Right lobe of liver (tissue), 6 donors: ENCODE measurements at regions not wholly inside any gene's neighbourhood (a gene's known extent, or its start where the extent isn't known, plus 50 kb on each side); places are given as distances from the start of the nearest gene placed in this dataset.

ENCODE experiments used
- ATAC-seq, 4 donors: fragments of 200-7000 bp; cut with Tn5 transposase; one replicate each; pipeline ENCODE4 v1.9.1; 2020; ENCODE audit warnings: mild to moderate bottlenecking in 4 of 4, moderate library complexity in 4 of 4
- DNase-seq, 3 donors: peaks; one replicate each; pipeline ENCODE4 v3.0.0-alpha.2; 2020
- H3K27ac ChIP-seq, 3 donors: fragments of 200-600 bp; one replicate each; pipeline ENCODE4 v1.8.0; 2022
- H3K27me3 ChIP-seq, 2 donors: fragments of 200-600 bp; one replicate each; pipeline ENCODE4 v1.8.0; 2022
- H3K36me3 ChIP-seq, 4 donors: fragments of 200-600 bp; sonication (generic) in 1 of 4; one replicate each; pipeline versions ENCODE4 v1.5.1 to v1.8.0; 2017 to 2022; ENCODE audit warnings: control low read depth in 1 of 4
- H3K4me1 ChIP-seq, 4 donors: fragments of 200-600 bp; sonication (generic) in 1 of 4; one replicate each; pipeline versions ENCODE4 v1.5.1 to v1.8.0; 2017 to 2022; ENCODE audit warnings: control low read depth in 1 of 4
- H3K4me3 ChIP-seq, 3 donors: fragments of 200-600 bp; one replicate each; pipeline ENCODE4 v1.8.0; 2022
- H3K9me3 ChIP-seq, 4 donors: fragments of 200-600 bp; sonication (generic) in 1 of 4; one replicate each; pipeline versions ENCODE4 v1.5.1 to v1.8.0; 2017 to 2022; ENCODE audit warnings: control low read depth in 1 of 4
- CTCF ChIP-seq, 4 donors: fragments of 200-600 bp in 3 of 4; fragments of 450-650 bp in 1 of 4; IDR thresholded peaks; one replicate each; pipeline versions ENCODE4 v1.5.1 to v1.8.0; 2016 to 2022; ENCODE audit warnings: antibody characterized with exemption in 4 of 4, mild to moderate bottlenecking in 2 of 4
- POLR2A ChIP-seq: fragments of 450-650 bp; IDR thresholded peaks from one replicate; pipeline ENCODE4 v1.6.1; 2017; ENCODE audit warnings: antibody characterized with exemption, mild to moderate bottlenecking
- WGBS: methylation state at CpG from one replicate; pipeline ENCODE4 v1.1.6; 2018; ENCODE audit warnings: low coverage, low lambda C conversion rate; ENCODE audit not compliant: insufficient coverage; ENCODE audit errors: missing lambda C conversion rate; 5-methylcytosine and 5-hydroxymethylcytosine counted together
- intact Hi-C, 2 donors: fragments of 100-400 bp; cut with DNase I; formaldehyde crosslinking; loops; one replicate each; pipeline versions ENCODE4 v1.11.2 to v1.14.1; 2022
- donor health status: DM: no; HTN: yes; CAD: no.
- donor health status: DM: no; HTN: no; CAD: no.
- donor health status: DM: no; HTN: no; CAD: no.
- donor health status: DM: no; HTN: yes; CAD: no.
- donor health status: DM: no; HTN: yes; CAD: no.

GRCh38 chr18:79585395-79586370 lies 93.9 kb upstream of the CTDP1 start:
- Histone ChIP-seq H3K9me3 (no peaks in the 10 kb centered on the region), H3K36me3 (no peaks in the 10 kb centered on the region), H3K4me1 (no peaks in the 10 kb centered on the region), H3K27ac (no peak overlapping the region), H3K27me3 (no peaks in the 10 kb centered on the region), H3K4me3 (no peak overlapping the region)
- no peak for ATAC-seq
- TF ChIP-seq POLR2A (no peak), CTCF (IDR thresholded peaks at IDR 0.05) (no peak)
- intact Hi-C loops = no loop called here
- peak; percentile 7 to 42 (median 28) for DNase-seq
- WGBS = 76% methylated on average over 14 of the region's 20 CpGs

- H3K4me1 ChIP-seq = no peaks in the 10 kb centered on the region
- no peaks in the 10 kb centered on the region for H3K9me3 ChIP-seq
- TF ChIP-seq POLR2A (no peak), CTCF (IDR thresholded peaks at IDR 0.05) (no peak)
- H3K36me3 ChIP-seq = no peaks in the 10 kb centered on the region
- no peaks in the 10 kb centered on the region for H3K27me3 ChIP-seq
- DNase-seq (peak; percentile 15 to 50 (median 25)), ATAC-seq (no peak)
- H3K4me3 ChIP-seq = no peak overlapping the region
- H3K27ac ChIP-seq = no peak overlapping the region
- intact Hi-C loops = no loop called here
- WGBS = 67% methylated on average over 2 of the region's 34 CpGs
Measured at GRCh38 chr18:79586436-79587225, 93.0 kb upstream of the CTDP1 start.

GRCh38 chr18:79587226-79587741 lies 92.3 kb upstream of the CTDP1 start:
- H3K36me3 ChIP-seq = no peaks in the 10 kb centered on the region
- no peak for TF ChIP-seq CTCF (IDR thresholded peaks at IDR 0.05)
- no peak for TF ChIP-seq POLR2A
- no peaks in the 10 kb centered on the region for H3K27me3 ChIP-seq
- H3K27ac ChIP-seq = no peak overlapping the region
- no peak overlapping the region for H3K4me3 ChIP-seq
- no peaks in the 10 kb centered on the region for H3K9me3 ChIP-seq
- no peaks in the 10 kb centered on the region for H3K4me1 ChIP-seq
- ATAC-seq (no peak), DNase-seq (peak; percentile 8 to 34 (median 33))
- intact Hi-C loops = no loop called here
- no CpG with 5 or more reads among the region's 16 CpGs for WGBS

GRCh38 chr18:79587779-79588635 lies 91.6 kb upstream of the CTDP1 start:
- H3K4me1 ChIP-seq = no peaks in the 10 kb centered on the region
- no peak overlapping the region for H3K4me3 ChIP-seq
- H3K36me3 ChIP-seq = no peaks in the 10 kb centered on the region
- no peaks in the 10 kb centered on the region for H3K27me3 ChIP-seq
- intact Hi-C loops = no loop called here
- H3K9me3 ChIP-seq = no peaks in the 10 kb centered on the region
- WGBS = 59% methylated on average over 13 of the region's 32 CpGs
- peak; percentile 11 to 40 (median 28) for DNase-seq
- no peak overlapping the region for H3K27ac ChIP-seq
- TF ChIP-seq CTCF (IDR thresholded peaks at IDR 0.05) (no peak), POLR2A (no peak)
- ATAC-seq = no peak
